ENCODE measurements at regions not wholly inside any gene's neighbourhood (a gene's known extent, or its start where the extent isn't known, plus 50 kb on each side); places are given as distances from the start of the nearest gene placed in this dataset.

GRCh38 chr4:32341342-32341741, 1621.2 kb downstream of the PCDH7 start:
- Mint-ChIP-seq H3K4me1 (no peaks in the 10 kb centered on the region), H3K27me3 (no peaks in the 10 kb centered on the region), H3K4me3 (no peak overlapping the region), H3K36me3 (ENCODE audit: low read depth) (no peaks in the 10 kb centered on the region), H3K27ac (no peak overlapping the region), H3K9me3 (no peaks in the 10 kb centered on the region)
- intact Hi-C loops (cut with micrococcal nuclease): no loop called here
- no peak for DNase-seq

GRCh38 chr4:32342054-32342453, 1621.9 kb downstream of the PCDH7 start:
- no peak for DNase-seq
- Mint-ChIP-seq H3K4me1 (no peaks in the 10 kb centered on the region), H3K9me3 (peaks cover 2% of the 10 kb centered on the region), H3K36me3 (ENCODE audit: low read depth) (no peaks in the 10 kb centered on the region), H3K4me3 (no peak overlapping the region), H3K27ac (no peak overlapping the region), H3K27me3 (no peaks in the 10 kb centered on the region)
- intact Hi-C loops (cut with micrococcal nuclease): no loop called here

- intact Hi-C loops (cut with micrococcal nuclease): no loop called here
- H3K9me3 Mint-ChIP-seq: peaks cover 2% of the 10 kb centered on the region
- H3K36me3 Mint-ChIP-seq (ENCODE audit: low read depth): no peaks in the 10 kb centered on the region
- H3K27ac Mint-ChIP-seq: no peak overlapping the region
- no peak overlapping the region for H3K4me3 Mint-ChIP-seq
- no peaks in the 10 kb centered on the region for H3K27me3 Mint-ChIP-seq
- H3K4me1 Mint-ChIP-seq: no peaks in the 10 kb centered on the region
- DNase-seq: no peak
These were observed 1628.9 kb downstream of the PCDH7 start for GRCh38 chr4:32349026-32349425.

DNA sequence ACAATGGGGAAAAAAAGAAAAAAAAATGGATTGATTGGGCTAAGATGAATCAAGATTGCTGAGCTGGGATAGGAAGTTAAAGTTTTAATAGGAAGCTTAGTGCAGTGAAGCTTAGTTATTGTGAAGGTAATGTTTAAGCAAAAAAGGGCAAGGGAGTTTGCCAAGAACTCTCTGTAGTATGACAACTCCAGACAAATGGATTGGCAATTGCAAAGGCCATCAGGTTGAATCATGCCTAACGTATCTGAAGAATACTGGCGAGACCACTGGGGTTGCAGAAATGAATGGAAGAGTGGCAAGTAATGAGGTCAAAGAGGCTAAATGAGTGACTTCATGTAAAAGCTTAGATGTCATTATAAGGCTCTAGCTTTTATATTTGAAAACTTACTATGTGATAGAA, 1654.0 kb downstream of the PCDH7 start:
- Mint-ChIP-seq H3K4me3 (no peak overlapping the region), H3K9me3 (peaks cover 4% of the 10 kb centered on the region), H3K27ac (no peak overlapping the region), H3K4me1 (no peaks in the 10 kb centered on the region), H3K27me3 (no peaks in the 10 kb centered on the region), H3K36me3 (ENCODE audit: low read depth) (no peaks in the 10 kb centered on the region)
- no peak for DNase-seq
- intact Hi-C loops (cut with micrococcal nuclease): no loop called here

GRCh38 chr4:32393806-32394205, 1673.6 kb downstream of the PCDH7 start:
- H3K9me3 Mint-ChIP-seq: peaks cover 7% of the 10 kb centered on the region
- no peaks in the 10 kb centered on the region for H3K4me1 Mint-ChIP-seq
- intact Hi-C loops (cut with micrococcal nuclease): no loop called here

DNA sequence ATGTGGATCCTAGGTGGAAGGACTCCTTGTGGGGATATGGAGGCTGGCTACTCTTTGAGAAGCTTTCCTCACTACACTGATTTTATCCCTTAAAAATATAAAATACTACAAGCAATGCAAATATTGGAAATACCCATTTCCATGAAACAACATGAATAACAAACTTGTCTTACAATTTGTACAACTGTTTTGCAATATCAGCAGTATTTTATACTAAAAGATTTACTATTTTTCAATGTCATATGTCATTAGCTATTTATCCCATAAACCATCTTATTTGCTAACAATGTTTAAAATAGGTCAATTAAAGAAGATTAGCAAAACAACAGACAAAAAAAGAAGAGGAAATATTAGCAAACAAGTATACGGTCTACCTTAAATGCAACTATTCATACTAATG, 1674.1 kb downstream of the PCDH7 start:
- peaks cover 7% of the 10 kb centered on the region for H3K9me3 Mint-ChIP-seq
- no peaks in the 10 kb centered on the region for H3K36me3 Mint-ChIP-seq (ENCODE audit: low read depth)
- no peaks in the 10 kb centered on the region for H3K4me1 Mint-ChIP-seq
- no peak overlapping the region for H3K4me3 Mint-ChIP-seq
- no peaks in the 10 kb centered on the region for H3K27me3 Mint-ChIP-seq
- intact Hi-C loops (cut with micrococcal nuclease): no loop called here
- no peak overlapping the region for H3K27ac Mint-ChIP-seq
- DNase-seq: no peak

More at GRCh38 chr4:32393806-32394205, 1673.6 kb downstream of the PCDH7 start:
- DNase-seq: no peak
- no peaks in the 10 kb centered on the region for H3K27me3 Mint-ChIP-seq
- H3K4me3 Mint-ChIP-seq: no peak overlapping the region
- H3K36me3 Mint-ChIP-seq (ENCODE audit: low read depth): no peaks in the 10 kb centered on the region
- H3K27ac Mint-ChIP-seq: no peak overlapping the region

- intact Hi-C loops (cut with micrococcal nuclease): no loop called here
- H3K9me3 Mint-ChIP-seq: peaks cover 3% of the 10 kb centered on the region
- H3K36me3 Mint-ChIP-seq (ENCODE audit: low read depth): no peaks in the 10 kb centered on the region
- H3K27ac Mint-ChIP-seq: no peak overlapping the region
- no peak for DNase-seq
- H3K27me3 Mint-ChIP-seq: no peaks in the 10 kb centered on the region
- no peak overlapping the region for H3K4me3 Mint-ChIP-seq
- H3K4me1 Mint-ChIP-seq: no peaks in the 10 kb centered on the region
These were observed 1676.4 kb downstream of the PCDH7 start for GRCh38 chr4:32396507-32397070.

DNA sequence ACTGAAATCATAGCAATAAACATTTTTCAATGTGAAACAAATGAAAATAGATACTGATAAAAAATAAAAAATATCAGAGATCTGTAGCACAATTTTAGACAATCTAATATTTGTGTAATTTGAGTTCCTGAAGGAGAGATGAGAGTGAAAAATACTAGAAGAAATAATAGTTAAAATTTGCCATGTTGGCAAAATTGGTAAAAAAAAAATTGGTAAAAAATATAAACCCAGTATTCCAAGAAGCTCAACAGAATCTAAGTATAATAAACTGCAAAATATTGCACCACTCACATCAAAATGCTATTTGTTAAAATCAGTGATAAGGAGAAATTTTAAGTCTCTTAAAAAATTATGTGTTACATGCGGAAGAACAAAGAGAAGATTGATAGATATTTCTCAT, 1680.7 kb downstream of the PCDH7 start:
- Mint-ChIP-seq H3K27me3 (no peaks in the 10 kb centered on the region), H3K4me1 (no peaks in the 10 kb centered on the region), H3K27ac (no peak overlapping the region), H3K9me3 (no peaks in the 10 kb centered on the region), H3K36me3 (ENCODE audit: low read depth) (no peaks in the 10 kb centered on the region), H3K4me3 (no peak overlapping the region)
- intact Hi-C loops (cut with micrococcal nuclease): no loop called here
- DNase-seq: no peak

- Mint-ChIP-seq H3K9me3 (peaks cover 12% of the 10 kb centered on the region), H3K36me3 (ENCODE audit: low read depth) (no peaks in the 10 kb centered on the region), H3K4me3 (no peak overlapping the region), H3K27me3 (no peaks in the 10 kb centered on the region), H3K4me1 (no peaks in the 10 kb centered on the region), H3K27ac (no peak overlapping the region)
- intact Hi-C loops (cut with micrococcal nuclease): no loop called here
- no peak for DNase-seq
These were observed 1697.0 kb downstream of the PCDH7 start for GRCh38 chr4:32417113-32417704.

DNA sequence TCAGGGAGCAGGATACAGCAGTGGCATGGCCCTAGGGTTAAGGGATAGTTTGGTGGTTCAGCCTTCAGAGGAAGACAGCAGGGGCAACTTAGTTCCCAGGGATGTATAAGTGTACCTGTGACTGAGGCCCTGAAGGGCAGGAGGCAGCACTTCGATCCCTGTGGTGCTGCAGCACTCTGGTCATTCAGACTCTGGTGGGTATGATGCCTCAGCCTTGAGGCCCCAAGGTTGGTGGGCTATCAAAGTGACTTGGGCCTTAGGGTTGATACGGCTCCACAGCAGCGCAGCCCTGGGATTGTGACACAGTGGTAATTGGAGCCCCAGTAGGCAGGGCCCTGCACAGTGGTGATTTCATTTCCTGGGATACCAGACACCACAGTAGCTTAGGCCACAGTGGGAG, 1703.1 kb downstream of the PCDH7 start:
- no peaks in the 10 kb centered on the region for H3K4me1 Mint-ChIP-seq
- DNase-seq: no peak
- H3K36me3 Mint-ChIP-seq (ENCODE audit: low read depth): no peaks in the 10 kb centered on the region
- no peak overlapping the region for H3K4me3 Mint-ChIP-seq
- no peak overlapping the region for H3K27ac Mint-ChIP-seq
- H3K9me3 Mint-ChIP-seq: peaks cover 16% of the 10 kb centered on the region
- no peaks in the 10 kb centered on the region for H3K27me3 Mint-ChIP-seq
- intact Hi-C loops (cut with micrococcal nuclease): no loop called here

- H3K4me1 Mint-ChIP-seq: no peaks in the 10 kb centered on the region
- H3K27ac Mint-ChIP-seq: no peak overlapping the region
- DNase-seq: no peak
- no peaks in the 10 kb centered on the region for H3K27me3 Mint-ChIP-seq
- intact Hi-C loops (cut with micrococcal nuclease): no loop called here
- H3K4me3 Mint-ChIP-seq: no peak overlapping the region
- no peaks in the 10 kb centered on the region for H3K36me3 Mint-ChIP-seq (ENCODE audit: low read depth)
- H3K9me3 Mint-ChIP-seq: peaks cover 16% of the 10 kb centered on the region
These were observed 1705.1 kb downstream of the PCDH7 start for GRCh38 chr4:32425243-32425642.

DNA sequence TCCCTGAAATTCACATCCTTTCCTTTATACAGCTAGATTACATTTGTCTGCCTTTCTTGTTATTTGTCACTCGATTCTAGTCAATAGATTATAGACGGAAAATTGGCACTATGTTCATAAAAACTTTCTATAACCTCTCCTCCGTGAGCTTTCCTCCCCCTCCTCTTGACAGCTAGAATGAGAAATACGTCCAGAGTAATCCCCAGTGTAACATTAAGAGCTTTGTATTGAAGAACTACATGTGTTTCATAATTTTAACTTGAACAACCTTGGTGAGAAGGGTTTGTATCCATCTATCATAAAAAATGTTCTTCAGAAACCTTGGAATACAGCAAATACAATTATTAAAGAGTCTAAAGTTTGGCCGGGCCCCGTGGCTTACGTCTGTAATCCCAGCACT, 1707.4 kb downstream of the PCDH7 start:
- DNase-seq: no peak
- Mint-ChIP-seq H3K4me1 (no peaks in the 10 kb centered on the region), H3K9me3 (peaks cover 10% of the 10 kb centered on the region), H3K36me3 (ENCODE audit: low read depth) (no peaks in the 10 kb centered on the region), H3K27ac (no peak overlapping the region), H3K4me3 (no peak overlapping the region), H3K27me3 (no peaks in the 10 kb centered on the region)
- intact Hi-C loops (cut with micrococcal nuclease): no loop called here

DNA sequence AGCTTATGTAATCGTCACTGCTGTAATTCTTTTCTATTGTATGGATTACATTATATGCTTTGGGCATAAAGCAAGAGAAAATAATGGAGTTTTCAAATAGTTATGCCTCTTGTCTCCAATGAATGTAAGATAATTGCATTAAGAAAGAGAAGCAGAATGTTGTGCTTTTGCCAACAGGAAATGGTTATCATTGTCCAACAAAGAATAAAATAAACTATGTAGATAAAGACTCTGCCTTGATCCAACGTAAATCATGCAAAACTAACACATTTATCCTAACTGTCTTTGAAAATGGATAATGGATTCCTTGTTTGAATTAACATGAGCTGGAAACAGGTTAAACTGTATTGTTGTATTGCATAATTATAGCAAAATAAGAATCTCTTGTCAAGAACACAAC, 1709.0 kb downstream of the PCDH7 start:
- peaks cover 4% of the 10 kb centered on the region for H3K9me3 Mint-ChIP-seq
- no peaks in the 10 kb centered on the region for H3K4me1 Mint-ChIP-seq
- no peak overlapping the region for H3K27ac Mint-ChIP-seq
- intact Hi-C loops (cut with micrococcal nuclease): no loop called here
- H3K4me3 Mint-ChIP-seq: no peak overlapping the region
- H3K36me3 Mint-ChIP-seq (ENCODE audit: low read depth): no peaks in the 10 kb centered on the region
- DNase-seq: no peak
- no peaks in the 10 kb centered on the region for H3K27me3 Mint-ChIP-seq

GRCh38 chr4:32435308-32435707, 1715.1 kb downstream of the PCDH7 start:
- Mint-ChIP-seq H3K27me3 (no peaks in the 10 kb centered on the region), H3K9me3 (peaks cover 4% of the 10 kb centered on the region), H3K27ac (no peak overlapping the region), H3K36me3 (ENCODE audit: low read depth) (no peaks in the 10 kb centered on the region), H3K4me1 (no peaks in the 10 kb centered on the region), H3K4me3 (no peak overlapping the region)
- no peak for DNase-seq
- intact Hi-C loops (cut with micrococcal nuclease): no loop called here

GRCh38 chr4:32436816-32437215, 1716.6 kb downstream of the PCDH7 start:
- Mint-ChIP-seq H3K36me3 (ENCODE audit: low read depth) (no peaks in the 10 kb centered on the region), H3K9me3 (peaks cover 4% of the 10 kb centered on the region), H3K4me3 (no peak overlapping the region), H3K27me3 (no peaks in the 10 kb centered on the region), H3K4me1 (no peaks in the 10 kb centered on the region), H3K27ac (no peak overlapping the region)
- no peak for DNase-seq
- intact Hi-C loops (cut with micrococcal nuclease): no loop called here
